Subcutaneous abdominal adipose tissue (tissue), 5 donors: ENCODE measurements at regions not wholly inside any gene's neighbourhood (a gene's known extent, or its start where the extent isn't known, plus 50 kb on each side); places are given as distances from the start of the nearest gene placed in this dataset.

Experiments
- H3K27ac ChIP-seq: one replicate; pipeline ENCODE4 v1.7.0; 2013; ENCODE audit warnings: low read depth, mild to moderate bottlenecking, inconsistent platforms, low read length, moderate library complexity
- H3K27me3 ChIP-seq, 5 donors: one replicate each; pipeline ENCODE4 v1.7.0; 2013; ENCODE audit warnings: low read length in 5 of 5, inconsistent platforms in 1 of 5; ENCODE audit not compliant: control insufficient read depth in 5 of 5, insufficient read depth in 4 of 5
- H3K36me3 ChIP-seq, 5 donors: one replicate each; pipeline ENCODE4 v1.7.0; 2013; ENCODE audit warnings: low read length in 5 of 5; ENCODE audit not compliant: control insufficient read depth in 5 of 5, insufficient read depth in 5 of 5
- H3K4me1 ChIP-seq, 5 donors: one replicate each; pipeline ENCODE4 v1.7.0; 2013; ENCODE audit warnings: low read length in 5 of 5, mild to moderate bottlenecking in 3 of 5, moderate library complexity in 1 of 5; ENCODE audit not compliant: control insufficient read depth in 5 of 5, insufficient read depth in 5 of 5
- H3K4me3 ChIP-seq, 5 donors: one replicate each; pipeline ENCODE4 v1.7.0; 2013; ENCODE audit warnings: low read length in 5 of 5, low read depth in 1 of 5
- H3K9ac ChIP-seq, 5 donors: one replicate each; pipeline ENCODE4 v1.7.0; 2013; ENCODE audit warnings: low read length in 5 of 5, mild to moderate bottlenecking in 4 of 5, moderate library complexity in 3 of 5
- H3K9me3 ChIP-seq, 5 donors: one replicate each; pipeline ENCODE4 v1.7.0; 2013; ENCODE audit warnings: low read length in 5 of 5; ENCODE audit not compliant: control insufficient read depth in 5 of 5
- donor health status: healthy.
- donor health status: healthy.
- donor health status: healthy.
- donor health status: healthy.
- donor health status: healthy.

DNA sequence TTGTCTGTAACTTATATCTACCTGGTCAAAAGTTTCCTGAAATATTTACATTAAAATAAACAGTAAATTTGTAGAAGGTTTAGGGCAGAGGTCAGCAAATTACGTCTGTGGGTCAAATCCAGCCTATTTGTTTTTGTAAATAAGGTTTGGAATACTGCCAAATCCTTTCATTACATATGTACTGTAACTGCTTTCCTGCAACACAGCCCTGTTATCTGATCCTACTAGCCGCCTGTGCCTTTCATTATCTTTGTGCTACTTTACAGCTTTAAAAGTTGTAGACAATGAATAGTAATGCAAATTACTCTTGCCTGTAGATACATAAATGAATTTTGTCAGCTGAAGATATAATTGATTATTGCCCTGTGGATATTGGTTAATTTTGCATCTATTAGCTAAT is 369.6 kb upstream of the SLC7A11 start:
- H3K9ac ChIP-seq, result no peak overlapping the region
- no peak overlapping the region for H3K27ac ChIP-seq
- no peaks in the 10 kb centered on the region for H3K4me1 ChIP-seq
- no peaks in the 10 kb centered on the region for H3K36me3 ChIP-seq
- H3K9me3 ChIP-seq, result peaks cover 0 to 7% (median 0%) of the 10 kb centered on the region in 5 donors
- no peak overlapping the region for H3K4me3 ChIP-seq
- H3K27me3 ChIP-seq, result no peaks in the 10 kb centered on the region

DNA sequence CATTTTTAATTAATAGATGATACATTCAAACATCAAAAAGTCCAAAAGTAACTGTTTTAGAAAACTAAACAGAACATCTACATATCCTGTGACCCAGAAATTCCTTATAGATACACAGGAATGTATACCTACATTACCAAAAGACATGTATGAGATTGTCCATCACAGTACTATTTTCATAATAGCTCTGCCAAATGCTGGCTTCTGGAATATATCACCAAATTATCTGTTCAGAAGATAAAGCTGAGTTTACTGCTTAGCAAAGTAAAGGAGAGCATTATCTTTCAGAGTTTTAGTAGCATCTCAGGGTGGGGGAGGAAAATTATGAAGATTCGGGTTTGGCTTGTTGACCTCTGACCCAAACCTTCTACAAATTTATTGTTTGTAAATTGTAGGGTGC is 368.9 kb upstream of the SLC7A11 start:
- no peaks in the 10 kb centered on the region for H3K36me3 ChIP-seq
- H3K4me3 ChIP-seq, result no peak overlapping the region
- no peak overlapping the region for H3K27ac ChIP-seq
- no peak overlapping the region for H3K9ac ChIP-seq
- H3K27me3 ChIP-seq, result no peaks in the 10 kb centered on the region
- H3K9me3 ChIP-seq, result peaks cover 0 to 7% (median 0%) of the 10 kb centered on the region in 5 donors
- H3K4me1 ChIP-seq, result no peaks in the 10 kb centered on the region

DNA sequence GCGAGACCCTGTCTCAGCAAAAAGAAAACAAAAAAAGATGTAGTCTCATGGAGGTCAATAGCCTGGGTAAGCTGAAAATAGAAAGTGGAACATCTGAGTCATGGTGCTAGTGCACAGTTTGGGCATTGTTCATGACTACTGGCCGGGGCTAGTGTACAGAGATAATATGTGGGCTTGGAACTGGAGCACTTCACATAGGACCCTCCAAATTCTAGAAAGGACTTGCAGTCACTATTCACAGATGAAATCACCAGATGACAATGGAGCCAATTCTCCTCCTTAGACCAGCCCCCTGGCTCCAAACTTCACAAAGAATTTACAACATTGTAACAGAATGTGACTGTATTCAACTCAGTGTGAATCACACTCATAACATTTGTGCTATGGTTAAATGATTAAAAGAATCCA is 367.8 kb upstream of the SLC7A11 start:
- Histone ChIP-seq H3K4me1 (no peaks in the 10 kb centered on the region), H3K4me3 (no peak overlapping the region), H3K27ac (no peak overlapping the region), H3K36me3 (no peaks in the 10 kb centered on the region), H3K9ac (no peak overlapping the region), H3K27me3 (no peaks in the 10 kb centered on the region), H3K9me3 (peaks cover 0 to 2% (median 0%) of the 10 kb centered on the region in 5 donors)

DNA sequence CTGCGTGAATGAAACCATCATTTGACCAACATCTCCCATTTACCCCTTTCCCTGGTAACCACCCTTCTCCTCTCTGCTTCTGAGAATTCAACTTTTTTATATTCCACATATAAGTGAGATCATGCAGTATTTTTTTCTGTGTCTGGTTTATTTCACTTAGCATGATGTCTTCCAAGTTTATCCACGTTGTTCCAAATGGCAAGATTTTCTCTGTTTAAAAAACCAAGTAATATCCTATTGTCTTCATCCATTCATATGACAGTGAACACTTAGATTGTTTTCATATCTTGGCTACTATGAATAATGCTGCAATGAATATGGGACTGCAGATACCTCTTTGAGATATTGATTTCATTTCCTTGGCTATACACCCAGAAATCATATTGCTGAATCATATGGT is 362.4 kb upstream of the SLC7A11 start:
- Histone ChIP-seq H3K9me3 (peaks cover 0 to 2% (median 0%) of the 10 kb centered on the region in 5 donors), H3K9ac (no peak overlapping the region), H3K27ac (no peak overlapping the region), H3K4me1 (no peaks in the 10 kb centered on the region), H3K27me3 (no peaks in the 10 kb centered on the region), H3K4me3 (no peak overlapping the region), H3K36me3 (no peaks in the 10 kb centered on the region)

DNA sequence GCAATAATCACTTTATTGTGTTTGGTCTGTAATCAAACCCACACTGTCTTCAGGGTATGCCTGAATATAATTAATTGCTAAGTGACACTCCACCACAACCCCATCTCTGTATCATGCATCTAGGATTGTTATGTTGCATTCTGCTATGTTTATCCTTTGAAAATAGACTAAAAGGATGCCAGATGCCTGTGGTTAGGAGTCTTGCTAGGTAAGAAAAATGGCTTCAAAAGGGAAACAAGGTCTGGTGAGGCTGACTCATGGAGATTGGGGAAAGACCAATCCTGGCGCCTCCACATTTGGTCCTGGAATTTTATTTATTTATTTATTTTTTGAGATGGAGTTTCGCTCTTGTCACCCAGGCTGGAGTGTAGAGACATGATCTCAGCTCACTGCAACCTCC is 360.5 kb upstream of the SLC7A11 start:
- peaks cover 0 to 2% (median 0%) of the 10 kb centered on the region in 5 donors for H3K9me3 ChIP-seq
- H3K27ac ChIP-seq, result no peak overlapping the region
- no peaks in the 10 kb centered on the region for H3K27me3 ChIP-seq
- no peak overlapping the region for H3K9ac ChIP-seq
- no peak overlapping the region for H3K4me3 ChIP-seq
- H3K4me1 ChIP-seq, result peaks cover 0 to 12% (median 6%) of the 10 kb centered on the region in 5 donors
- H3K36me3 ChIP-seq, result no peaks in the 10 kb centered on the region

DNA sequence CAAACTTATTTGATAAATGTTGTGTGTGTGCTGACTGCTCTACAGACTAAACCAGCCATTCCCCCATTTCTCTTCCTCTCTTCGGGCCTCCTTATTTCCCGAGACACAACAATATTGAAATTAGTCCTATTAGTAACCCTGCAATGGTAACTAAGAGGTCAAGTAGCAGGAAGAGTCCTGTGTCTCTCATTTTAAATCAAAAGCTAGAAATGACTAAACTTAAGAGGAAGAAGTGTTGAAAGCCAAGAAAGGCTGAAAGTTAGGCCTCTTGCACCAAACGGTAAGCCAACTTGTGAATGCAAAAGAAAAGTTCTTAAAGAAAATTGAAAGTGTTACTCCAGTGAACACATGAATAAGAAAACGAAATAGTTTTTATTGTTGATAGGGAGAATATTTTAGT is 357.8 kb upstream of the SLC7A11 start:
- Histone ChIP-seq H3K9ac (no peak overlapping the region), H3K4me3 (no peak overlapping the region), H3K27ac (no peak overlapping the region), H3K9me3 (no peaks in the 10 kb centered on the region), H3K36me3 (no peaks in the 10 kb centered on the region), H3K27me3 (no peaks in the 10 kb centered on the region), H3K4me1 (peaks cover 8 to 36% (median 32%) of the 10 kb centered on the region in 5 donors)

DNA sequence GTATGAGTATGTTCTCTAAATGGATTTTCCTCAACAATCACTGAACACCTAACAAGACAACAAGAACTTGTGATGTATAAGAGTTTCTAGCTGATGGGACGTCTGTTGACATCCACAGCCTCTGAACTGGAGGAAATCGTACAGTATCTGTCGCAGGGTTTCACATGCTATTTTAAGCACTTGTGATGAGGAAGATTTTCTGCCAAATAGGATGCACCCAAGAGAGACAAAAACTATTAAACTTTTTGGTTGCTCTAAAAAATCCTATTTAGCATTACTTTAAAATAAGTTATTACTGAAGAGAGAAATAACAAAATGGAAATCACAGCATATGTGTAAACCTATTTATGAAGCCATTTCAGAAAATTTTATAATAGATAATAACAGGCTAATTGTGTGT is 356.1 kb upstream of the SLC7A11 start:
- H3K9me3 ChIP-seq, result no peaks in the 10 kb centered on the region
- H3K4me1 ChIP-seq, result peaks cover 8 to 38% (median 33%) of the 10 kb centered on the region in 5 donors
- H3K27ac ChIP-seq, result no peak overlapping the region
- no peak overlapping the region for H3K4me3 ChIP-seq
- H3K9ac ChIP-seq, result no peak overlapping the region
- no peaks in the 10 kb centered on the region for H3K36me3 ChIP-seq
- no peaks in the 10 kb centered on the region for H3K27me3 ChIP-seq

DNA sequence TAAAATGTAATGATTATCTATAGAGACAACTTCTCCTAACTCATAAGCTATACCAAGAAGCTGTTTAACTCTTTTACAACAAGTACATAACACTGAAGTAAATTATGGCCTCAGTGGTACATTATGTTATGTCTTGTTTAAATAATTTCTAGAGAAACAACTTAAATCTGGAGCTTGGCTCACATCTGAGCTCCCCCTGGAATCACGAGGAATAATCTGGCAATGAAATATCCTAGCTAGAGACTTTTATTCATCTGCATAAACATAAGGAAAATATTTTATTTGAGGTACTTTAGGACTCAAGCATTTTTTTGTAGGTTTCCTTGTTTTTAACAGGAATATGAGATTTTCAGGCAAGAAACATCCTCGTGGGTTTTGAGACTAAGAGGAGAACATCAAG is 354.7 kb upstream of the SLC7A11 start:
- no peaks in the 10 kb centered on the region for H3K36me3 ChIP-seq
- H3K9me3 ChIP-seq, result no peaks in the 10 kb centered on the region
- no peak overlapping the region for H3K9ac ChIP-seq
- H3K4me3 ChIP-seq, result no peak overlapping the region
- H3K4me1 ChIP-seq, result peaks cover 8 to 43% (median 34%) of the 10 kb centered on the region in 5 donors
- no peaks in the 10 kb centered on the region for H3K27me3 ChIP-seq
- peak overlapping the region; percentile 84 for H3K27ac ChIP-seq

DNA sequence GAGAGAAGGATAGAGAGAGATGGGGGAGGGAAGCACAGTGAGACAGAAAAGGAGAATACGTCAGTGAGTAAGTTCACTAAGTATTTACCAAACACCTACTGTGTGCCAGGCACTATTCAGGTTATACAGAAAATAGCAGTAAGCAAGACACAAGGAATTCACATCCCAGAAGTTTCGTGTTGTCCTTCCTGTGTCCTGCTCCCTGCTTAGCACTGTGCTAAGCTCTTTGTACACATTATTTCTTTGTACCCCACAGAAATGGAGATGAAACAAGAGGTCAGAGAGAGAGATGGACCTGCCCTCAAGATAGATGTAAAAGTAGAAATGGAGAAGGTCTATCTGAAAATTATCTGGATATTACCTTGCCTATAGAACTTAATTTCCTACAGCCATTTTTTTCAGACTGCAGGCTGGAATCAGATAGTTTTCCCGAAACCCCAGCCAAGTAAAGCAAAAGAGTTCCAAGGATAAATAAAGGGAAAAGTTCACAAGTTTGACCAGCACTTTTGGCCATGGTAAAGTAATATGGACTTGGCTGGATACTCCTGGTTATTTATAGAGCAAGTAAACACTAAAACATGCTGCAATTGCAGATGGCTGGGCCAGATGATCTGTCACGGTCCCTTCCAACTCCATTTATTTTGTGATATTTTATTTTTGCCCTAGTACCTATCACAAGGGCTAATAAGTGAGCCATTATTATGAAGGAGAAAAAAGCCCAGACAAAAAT is 353.7 kb upstream of the SLC7A11 start:
- Histone ChIP-seq H3K9ac (peak overlapping the region in 1 of 5 donors; percentile 57), H3K9me3 (no peaks in the 10 kb centered on the region), H3K27ac (peak overlapping the region; percentile 84), H3K4me3 (peak overlapping the region in 1 of 5 donors; percentile 39), H3K36me3 (no peaks in the 10 kb centered on the region), H3K4me1 (peaks cover 8 to 46% (median 38%) of the 10 kb centered on the region in 5 donors), H3K27me3 (no peaks in the 10 kb centered on the region)

DNA sequence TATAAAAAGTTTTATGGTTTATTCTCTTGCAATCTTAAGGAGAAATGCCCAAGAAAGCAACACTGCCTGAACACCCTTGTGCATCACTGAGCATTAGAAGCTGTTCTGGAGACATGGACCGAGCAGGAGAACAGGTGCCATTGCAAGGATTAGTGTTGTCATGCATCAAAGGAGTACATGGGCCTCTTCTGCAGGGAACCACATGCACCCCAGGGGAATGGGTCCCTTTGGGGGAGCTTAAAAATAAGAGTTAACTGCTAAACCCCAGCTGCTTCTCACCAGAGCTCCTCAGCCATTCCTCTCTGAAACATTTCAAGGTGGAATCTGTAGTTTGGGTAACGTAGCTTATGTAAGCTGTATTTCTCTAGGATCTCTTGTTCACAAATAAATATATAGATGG is 353.0 kb upstream of the SLC7A11 start:
- peak overlapping the region; percentile 84 for H3K27ac ChIP-seq
- H3K4me3 ChIP-seq, result no peak overlapping the region
- no peaks in the 10 kb centered on the region for H3K9me3 ChIP-seq
- H3K9ac ChIP-seq, result no peak overlapping the region
- no peaks in the 10 kb centered on the region for H3K36me3 ChIP-seq
- H3K4me1 ChIP-seq, result peaks cover 8 to 46% (median 38%) of the 10 kb centered on the region in 5 donors
- no peaks in the 10 kb centered on the region for H3K27me3 ChIP-seq
